HG03469 (cell line): ENCODE measurements at regions not wholly inside any gene's neighbourhood (a gene's known extent, or its start where the extent isn't known, plus 50 kb on each side); places are given as distances from the start of the nearest gene placed in this dataset.
"Not testable (repeated sequence)": the region's sequence is repeated elsewhere in the genome, so short reads cannot be mapped to it uniquely, and the experiment has no call there.

ENCODE experiments used
- ATAC-seq: cut with Tn5 transposase; IDR thresholded peaks from one replicate; pipeline ENCODE4 v1.9.1; 2021; ENCODE audit warnings: mild to moderate bottlenecking, moderate library complexity, moderate number of reproducible peaks; ENCODE audit not compliant: unreplicated experiment

DNA sequence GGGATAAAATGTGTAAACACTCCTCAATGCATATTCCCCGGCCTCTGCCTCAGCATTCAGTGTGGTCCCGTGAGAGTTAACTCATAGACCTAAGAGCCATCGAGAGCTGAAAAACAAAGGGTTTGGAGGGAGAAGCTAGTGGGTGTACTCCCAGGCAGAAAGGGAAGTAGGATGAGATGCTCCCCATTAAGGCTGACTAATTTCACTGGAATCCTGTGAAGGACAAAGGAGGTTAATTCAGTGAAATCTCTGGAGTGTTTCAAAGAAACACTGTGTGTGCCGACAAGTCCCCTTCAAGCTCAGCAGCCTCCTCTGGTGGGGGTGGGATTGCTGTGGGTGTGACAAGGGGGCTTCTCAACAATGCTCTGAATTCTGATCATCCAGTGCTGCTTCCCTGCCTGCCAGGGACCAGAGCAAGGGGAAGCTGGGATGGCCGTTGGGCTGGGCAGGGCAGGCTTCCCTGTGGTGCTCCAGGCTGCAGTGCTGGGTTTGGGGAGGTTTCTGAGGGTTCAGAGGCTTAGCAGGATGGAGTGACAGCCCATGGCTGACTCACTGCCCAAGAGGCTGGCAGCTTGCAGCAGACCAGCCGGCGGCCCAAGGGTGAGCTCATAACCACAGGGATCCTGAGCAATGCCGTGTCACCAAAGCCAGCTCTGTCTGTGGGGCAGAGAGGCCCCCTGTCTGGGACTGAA lies 61.4 kb upstream of the BMAL1 start:
- ATAC-seq: no peak

DNA sequence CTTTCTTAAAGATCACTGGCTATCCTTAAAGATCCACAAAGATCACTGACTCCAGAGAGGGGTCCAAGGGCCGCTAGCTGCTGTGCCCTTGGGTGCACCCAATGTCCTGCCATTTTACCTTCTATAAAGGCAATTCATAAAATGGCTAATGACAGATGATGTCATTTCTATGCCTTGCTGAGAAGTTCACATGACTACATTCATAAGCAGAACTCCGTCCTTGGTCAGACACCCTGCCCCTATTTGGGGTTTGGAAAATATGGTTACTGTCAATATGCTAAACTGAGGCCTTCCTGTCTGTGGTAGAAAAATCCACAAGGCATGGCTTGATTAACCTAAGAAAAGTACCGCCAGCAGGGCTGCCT lies 60.9 kb upstream of the BMAL1 start:
- no peak for ATAC-seq

DNA sequence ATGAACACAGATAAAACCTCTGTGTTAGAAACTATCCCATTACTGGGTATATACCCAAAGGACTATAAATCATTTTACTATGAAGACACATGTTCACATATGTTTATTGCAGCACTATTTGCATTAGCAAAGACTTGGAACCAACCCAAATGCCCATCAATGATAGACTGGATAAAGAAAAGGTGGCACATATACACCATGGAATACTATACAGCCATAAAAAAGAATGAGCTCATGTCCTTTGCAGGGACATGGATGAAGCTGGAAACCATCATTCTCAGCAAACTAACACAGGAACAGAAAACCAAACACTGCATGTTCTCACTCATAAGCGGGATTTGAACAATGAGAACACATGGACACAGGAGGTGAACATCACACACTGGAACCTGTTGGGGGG lies 58.9 kb upstream of the BMAL1 start:
- ATAC-seq: not testable (repeated sequence)

DNA sequence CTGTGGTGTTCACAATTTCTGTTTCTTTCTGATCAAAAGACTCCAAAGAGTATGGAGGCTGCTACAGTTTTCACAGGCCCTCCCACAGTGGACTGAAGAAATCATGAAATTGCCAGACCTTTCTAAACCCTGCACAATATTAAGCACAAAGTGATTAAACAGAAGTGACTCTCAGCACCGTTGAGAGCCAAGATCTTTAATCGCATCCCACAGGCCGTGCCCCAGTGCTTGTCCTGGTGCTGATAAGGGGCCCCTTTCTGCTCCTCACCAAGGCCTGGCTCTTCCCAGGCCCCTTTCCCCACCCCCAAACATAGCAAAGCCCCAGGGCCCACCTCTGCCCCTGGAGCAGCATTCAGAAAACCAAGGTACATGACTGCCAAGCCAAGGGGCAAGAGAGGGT lies 57.4 kb upstream of the BMAL1 start:
- ATAC-seq: no peak

DNA sequence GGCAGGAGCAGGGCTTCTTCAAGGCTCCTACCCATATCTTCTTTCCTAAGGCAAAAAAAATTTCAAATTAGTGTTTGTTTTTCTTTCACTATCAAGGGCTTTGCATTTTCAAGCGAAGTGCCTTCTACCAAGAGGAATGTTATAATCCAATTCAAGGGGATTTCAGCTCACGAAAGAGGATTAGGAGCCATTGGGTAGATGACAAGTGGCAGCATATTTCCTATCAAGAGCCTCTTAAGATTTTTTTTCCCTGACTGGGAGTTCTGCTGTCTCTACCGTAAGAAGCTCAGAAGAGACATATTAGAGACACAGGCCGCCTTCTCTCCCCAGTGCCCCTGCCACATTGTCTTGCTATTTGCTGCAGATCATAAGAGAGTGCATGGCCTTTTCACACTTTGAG lies 55.9 kb upstream of the BMAL1 start:
- ATAC-seq: no peak

DNA sequence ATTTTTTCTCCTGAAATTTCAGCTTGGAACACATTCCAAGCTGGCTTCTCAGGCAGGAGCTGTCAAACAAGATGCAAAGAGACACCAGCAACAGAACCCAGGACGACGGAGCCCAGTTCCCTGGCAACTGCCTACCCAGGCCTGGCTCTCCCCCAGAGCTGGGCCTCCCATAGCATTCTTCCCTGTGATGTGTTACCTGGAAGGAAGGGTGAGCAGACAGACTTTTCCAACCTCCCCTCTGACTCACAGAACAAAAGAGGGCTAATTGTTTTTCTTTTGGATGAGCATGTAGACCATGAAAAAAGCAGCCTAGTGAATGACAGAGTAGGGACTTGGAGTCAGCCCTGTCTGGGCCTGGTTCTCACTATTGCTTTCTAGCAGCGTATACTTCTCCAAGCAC lies 55.3 kb upstream of the BMAL1 start:
- ATAC-seq: no peak

DNA sequence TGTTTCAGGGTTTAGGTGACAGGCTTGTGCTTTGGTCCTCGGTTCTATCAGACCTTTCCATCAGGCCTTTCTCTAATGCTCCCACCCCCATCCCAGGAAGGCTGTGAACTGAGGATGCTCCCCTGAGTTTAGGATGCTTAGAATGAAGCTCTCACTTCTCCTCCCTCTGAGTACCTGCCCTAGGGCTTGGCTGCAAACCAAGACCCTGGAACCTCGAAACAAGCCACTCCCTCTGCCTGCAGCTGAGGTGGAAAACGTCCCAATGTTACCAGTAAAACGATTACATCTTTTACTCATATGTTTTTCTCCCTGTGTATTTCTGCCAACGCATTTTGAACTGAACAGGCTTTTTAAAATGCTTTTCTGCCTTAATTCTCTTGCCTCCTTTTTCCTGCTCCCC lies 54.5 kb upstream of the BMAL1 start:
- no peak for ATAC-seq

DNA sequence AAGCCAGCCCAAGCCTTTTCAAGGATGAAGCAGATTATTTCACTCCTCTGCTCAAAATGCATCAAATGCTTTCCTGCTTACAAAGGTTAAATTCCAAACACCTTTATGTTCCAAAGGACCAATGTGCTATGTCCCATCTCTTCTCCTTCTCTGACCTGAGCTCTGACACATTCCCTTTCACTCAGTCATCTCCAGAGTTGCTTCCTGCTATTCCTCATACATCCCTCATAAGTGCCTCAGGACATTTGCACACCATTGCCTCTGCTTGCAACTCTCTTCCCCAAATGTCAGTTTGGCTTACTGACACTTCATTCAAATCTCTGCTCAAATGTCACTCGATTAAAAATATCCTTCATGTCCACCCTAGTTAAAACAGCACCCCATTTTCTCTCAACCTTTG lies 53.3 kb upstream of the BMAL1 start:
- no peak for ATAC-seq

DNA sequence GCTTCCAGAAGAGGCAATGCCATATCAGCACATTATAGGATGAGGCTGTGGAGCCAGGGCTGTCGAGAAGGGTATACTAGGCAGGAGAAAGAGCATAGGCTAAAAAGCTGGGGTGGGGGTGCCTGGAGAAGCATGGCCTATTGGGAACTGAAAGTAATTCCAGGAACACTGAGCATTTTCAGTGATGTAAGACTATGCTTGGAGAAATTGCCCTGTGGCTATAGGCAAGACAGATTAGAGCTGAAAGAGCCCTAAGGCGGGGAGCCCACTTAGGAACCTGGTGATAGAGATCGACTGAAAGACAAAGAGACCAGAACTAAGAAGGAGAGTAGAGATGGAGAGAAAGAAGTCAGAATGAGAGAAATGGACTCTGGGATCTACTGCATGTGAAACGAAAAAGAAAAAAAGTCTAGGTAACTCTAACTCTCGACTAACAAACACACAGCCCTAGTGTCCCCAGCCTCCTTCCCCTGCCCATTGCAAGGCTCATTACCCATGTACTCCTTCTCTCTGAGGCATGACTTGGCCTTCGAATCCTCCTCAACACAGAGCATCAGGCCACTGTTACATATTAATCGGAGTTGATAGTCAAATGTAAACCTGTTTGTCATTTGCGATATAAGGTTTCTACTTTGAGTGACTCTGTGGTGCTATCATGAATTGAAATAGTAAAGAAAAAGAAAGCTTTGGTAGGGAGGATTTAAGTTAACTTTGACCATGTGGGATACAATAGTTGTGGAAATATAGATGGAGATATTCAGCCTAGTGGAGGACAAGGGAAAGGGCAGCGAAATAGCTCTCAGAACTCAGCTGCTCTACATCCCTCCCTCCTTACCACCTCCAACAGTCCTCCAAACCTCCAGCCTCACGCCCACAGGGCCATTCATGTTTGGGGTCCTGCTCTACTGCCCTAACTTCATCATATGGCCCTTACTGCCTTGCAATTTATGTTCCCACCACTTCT lies 52.3 kb upstream of the BMAL1 start:
- ATAC-seq: no peak

DNA sequence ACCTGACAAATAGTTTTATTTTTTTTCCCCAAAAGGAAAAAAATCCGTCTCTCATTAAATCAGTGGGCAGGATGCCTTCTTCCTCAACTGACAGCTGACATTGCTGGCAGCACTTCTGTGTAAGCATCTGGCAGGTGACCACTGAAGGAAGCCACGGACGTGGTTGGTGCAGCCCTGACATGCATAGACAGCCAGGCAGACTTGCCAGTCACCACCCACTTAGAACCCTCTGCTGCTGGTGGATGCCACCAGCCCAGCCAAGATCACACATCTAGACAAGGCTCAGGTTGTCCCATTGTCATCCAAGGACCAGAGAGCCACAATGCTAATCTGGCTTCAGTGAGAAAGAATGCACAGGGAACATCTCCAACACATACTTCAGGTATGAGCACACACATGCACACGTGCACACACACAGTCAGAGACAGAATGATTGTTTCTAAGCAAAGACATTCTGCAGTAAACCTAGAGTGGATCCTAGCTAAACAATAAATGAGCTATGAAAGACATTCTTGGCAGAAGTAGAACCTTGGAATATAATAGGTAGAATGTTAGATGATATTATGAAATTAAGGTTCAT lies 49.8 kb upstream of the BMAL1 start:
- no peak for ATAC-seq
